DLD1 (cell line): ENCODE measurements at regions not wholly inside any gene's neighbourhood (a gene's known extent, or its start where the extent isn't known, plus 50 kb on each side); places are given as distances from the start of the nearest gene placed in this dataset.
"Not testable (repeated sequence)": the region's sequence is repeated elsewhere in the genome, so short reads cannot be mapped to it uniquely, and the experiment has no call there.

Experiments
- in situ Hi-C: cut with HindIII; loops from 2 replicates; pipeline ENCODE4 v1.10.0; 2017; ENCODE audit warnings: low sequenced_read_pairs

GRCh38 chr1:115457289-115457688 is 119.2 kb upstream of the NGF start:
- in situ Hi-C loops = loop anchor here (25.0 kb wide), 1 partner anchor 130 kb away; no protein-coding TSS in a partner anchor

GRCh38 chr1:115456441-115456961 is 118.5 kb upstream of the NGF start:
- in situ Hi-C loops = loop anchor here (25.0 kb wide), 1 partner anchor 131 kb away; no protein-coding TSS in a partner anchor

DNA sequence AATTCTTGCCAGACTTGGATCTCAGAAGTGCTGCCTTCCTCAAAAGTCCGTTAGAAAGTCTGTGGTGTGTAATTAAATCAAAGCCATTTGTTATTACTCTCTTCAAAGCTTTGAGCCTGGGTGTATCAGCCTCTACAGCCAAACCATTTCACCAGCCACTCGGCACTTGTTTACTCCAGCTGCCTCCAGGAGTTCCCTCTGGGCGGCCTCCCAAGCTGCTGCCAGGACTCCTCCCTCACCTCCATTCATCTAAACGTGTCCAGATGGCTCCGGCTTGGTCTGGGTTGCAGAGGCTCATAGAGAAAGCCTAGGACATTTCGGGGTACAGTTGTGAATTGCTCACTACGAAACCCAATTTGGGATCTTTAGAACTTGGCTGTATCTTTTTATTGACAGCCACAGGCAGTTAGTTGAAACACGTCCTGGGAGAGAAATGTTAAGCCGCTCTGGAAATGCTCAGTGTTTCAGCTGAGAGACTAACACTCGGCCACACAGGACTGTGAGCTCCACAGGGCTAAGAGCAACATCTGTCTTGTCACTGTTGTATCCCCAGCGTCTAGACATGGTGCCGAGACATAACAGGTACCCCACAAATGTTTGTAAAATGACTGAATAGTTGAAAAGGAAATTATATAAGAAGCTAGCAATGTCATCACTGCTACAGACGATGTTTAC is 116.9 kb upstream of the NGF start:
- in situ Hi-C loops = loop anchor here (25.0 kb wide), 1 partner anchor 132 kb away; no protein-coding TSS in a partner anchor

DNA sequence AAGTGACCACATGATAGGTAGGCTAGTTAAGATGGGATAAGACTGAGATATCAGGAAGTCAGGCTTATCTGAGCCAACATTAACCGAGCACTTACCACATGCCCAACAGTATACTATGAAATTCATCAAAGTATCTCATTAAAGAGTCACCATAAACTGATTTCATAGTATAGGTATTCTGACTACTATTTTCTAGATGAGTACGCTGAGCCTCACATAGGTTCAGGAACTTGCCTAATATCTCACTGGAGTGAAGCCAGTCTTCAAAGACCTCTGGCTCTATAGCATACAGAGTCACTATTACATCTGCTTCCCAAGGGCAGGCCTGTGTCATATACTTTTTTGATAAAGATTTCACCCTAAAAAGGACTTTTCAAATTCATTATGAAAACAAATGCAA is 115.6 kb upstream of the NGF start:
- in situ Hi-C loops = loop anchor here (25.0 kb wide), 1 partner anchor 134 kb away; no protein-coding TSS in a partner anchor

DNA sequence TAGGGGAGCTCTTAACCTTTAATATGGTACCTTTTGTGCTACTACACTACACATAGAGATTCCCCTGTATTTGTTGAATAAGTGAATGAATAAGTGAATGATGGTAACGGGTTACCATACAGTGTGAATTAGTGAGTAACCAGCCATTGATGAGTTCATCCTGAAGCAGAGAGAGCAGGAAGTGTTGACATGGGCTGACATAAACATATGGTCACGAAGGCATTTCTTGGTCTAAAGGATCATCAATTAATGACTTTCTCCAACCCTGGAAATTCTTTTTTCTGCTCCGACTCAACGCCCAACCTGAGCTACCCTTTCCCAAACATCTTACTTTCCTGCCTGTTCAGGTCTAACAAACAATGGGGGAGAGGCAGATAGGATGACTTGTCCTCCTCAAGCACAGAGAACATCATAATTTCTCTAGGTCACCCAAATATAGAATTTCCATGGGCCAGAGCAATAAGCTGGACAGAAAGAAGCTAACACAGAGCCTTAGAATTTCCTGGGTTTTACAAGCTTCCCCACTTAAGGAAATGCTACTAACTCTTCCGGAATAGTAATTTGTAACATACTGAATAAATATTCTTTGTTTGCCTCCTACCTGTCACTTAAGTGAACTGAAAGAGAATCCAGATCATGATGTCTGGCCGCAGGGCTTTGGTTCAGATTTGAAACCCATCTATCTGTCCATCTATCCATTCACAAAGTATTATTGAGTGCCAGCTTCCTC is 114.7 kb upstream of the NGF start:
- in situ Hi-C loops = loop anchor here (25.0 kb wide), 1 partner anchor 135 kb away; no protein-coding TSS in a partner anchor

DNA sequence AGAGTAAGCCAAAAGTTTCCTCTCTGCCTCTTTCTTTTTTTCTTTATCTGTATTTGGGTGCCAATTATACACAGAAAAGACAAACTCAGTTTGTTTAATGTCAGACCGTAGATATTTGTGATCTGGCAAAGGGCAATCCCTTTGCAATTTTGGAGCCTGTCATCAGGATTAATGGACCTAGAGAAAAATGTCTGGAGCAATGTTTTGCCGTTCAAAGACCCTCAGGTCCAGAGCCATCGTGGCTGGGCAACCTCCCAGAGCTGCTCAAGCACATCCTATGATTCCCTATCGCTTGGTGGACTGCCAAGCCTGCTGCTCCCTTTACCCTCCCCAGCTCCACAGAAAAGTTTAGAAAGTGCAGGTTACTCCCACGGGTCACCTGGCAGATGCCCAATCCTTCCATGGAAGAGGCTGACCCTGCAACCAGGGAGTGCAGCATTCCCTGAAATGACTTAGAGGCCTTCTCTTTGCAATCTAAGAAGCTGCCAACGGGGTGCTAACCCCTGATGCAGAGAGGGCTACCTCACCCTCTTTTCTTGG is 112.5 kb upstream of the NGF start:
- in situ Hi-C loops = loop anchor here (25.0 kb wide), 1 partner anchor 137 kb away; no protein-coding TSS in a partner anchor

- in situ Hi-C loops = no loop called here
Measured at GRCh38 chr1:115448282-115449044, 110.4 kb upstream of the NGF start.

GRCh38 chr1:115447672-115448071 is 109.6 kb upstream of the NGF start:
- in situ Hi-C loops = no loop called here

DNA sequence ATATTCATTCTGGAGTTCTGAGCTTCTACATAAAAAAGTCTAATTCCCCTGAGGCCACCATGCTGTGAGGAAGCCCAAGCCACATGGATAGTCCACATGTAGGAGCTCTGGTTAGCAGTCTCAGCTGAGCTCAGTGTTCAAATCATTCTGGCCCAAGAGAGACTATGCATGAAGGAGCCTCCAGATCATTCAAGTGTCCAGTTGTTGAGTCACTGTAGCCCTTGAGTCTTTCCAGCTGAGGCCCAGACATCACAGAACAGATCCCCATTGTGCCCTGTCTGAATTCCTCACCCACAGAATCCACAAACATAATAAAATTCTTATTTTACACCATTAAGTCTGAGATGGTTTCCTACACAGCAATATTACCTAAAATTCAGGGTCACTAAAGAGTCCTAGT is 107.0 kb upstream of the NGF start:
- in situ Hi-C loops = no loop called here

GRCh38 chr1:115440733-115441132 is 102.7 kb upstream of the NGF start:
- in situ Hi-C loops = no loop called here

- in situ Hi-C loops = not testable (repeated sequence)
Measured at GRCh38 chr1:115439520-115439919, 101.5 kb upstream of the NGF start.

DNA sequence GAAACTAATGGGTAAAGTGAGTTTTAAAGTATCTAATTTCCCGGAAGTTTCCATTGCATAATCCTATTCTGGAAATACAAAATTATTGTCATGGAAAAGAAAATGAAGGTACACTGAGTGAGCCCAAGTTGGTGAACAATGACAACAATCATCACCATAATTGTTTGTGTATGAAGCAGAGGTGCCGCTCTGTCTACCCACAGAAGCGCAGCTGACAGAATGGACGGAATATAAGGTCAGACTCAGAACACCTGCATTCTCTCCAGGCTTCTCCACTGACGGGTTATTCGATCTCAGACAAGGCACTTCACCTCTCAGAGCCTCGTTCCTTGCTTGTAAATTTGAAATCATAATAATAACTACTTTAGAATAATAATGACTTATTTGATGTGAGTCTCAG is 99.1 kb upstream of the NGF start:
- in situ Hi-C loops = no loop called here

- in situ Hi-C loops = no loop called here
Measured at GRCh38 chr1:115436596-115436995, 98.5 kb upstream of the NGF start.

GRCh38 chr1:115433483-115433882 is 95.4 kb upstream of the NGF start:
- in situ Hi-C loops = no loop called here

DNA sequence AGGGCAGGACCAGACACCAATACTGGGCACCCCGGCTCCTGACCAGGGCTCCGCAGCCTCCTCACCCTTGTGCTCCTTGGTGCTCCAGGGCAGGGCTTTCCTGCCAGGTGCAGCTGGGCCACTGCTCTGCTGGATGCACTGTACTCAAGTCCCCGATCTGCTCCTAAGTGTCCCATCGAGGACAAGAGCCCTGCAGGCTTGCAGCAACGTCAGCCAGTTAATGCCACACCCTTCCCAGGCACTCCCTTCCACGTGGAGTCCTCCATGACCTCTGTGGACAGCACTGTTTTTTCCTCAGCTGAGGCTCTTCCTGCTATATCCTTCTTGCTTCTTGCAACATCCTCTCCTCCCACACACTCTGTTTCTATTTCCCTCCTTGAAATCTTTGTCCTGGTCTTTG is 94.0 kb upstream of the NGF start:
- in situ Hi-C loops = no loop called here

DNA sequence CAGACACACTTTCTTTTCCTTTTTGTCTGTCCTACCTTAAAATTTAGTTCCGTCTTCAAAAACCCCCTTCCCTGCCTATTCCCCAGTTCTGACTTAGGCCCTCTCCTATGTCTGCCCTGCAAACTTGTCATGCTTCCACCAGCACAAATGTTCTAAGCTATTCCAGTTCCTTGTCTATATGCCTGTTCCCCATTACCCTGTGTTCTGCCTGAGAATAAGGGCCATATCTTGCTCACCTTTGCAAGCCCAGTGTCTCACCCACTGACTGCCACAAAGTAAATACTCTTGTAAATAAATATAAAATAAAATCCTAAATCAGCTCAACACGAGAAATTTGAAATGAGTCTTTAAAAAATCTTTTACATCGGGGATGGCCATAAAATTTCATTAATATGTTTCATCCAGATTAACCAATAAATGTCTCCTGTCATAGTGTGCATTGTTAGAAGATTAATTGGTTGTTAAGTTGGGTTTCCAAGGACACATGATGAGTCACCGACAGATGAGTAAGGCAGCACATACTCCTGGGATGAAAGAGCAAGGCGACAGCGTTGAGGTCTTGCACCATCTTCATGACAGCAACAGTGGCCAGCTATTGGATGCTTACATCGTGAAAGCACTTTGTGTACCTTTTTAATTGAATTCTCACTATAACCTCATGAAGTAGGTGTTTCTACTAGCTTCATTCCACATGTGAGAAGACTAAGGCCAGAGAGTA is 92.6 kb upstream of the NGF start:
- in situ Hi-C loops = no loop called here

- in situ Hi-C loops = no loop called here
Measured at GRCh38 chr1:115429884-115430283, 91.8 kb upstream of the NGF start.

- in situ Hi-C loops = no loop called here
Measured at GRCh38 chr1:115429241-115429640, 91.2 kb upstream of the NGF start.

- in situ Hi-C loops = no loop called here
Measured at GRCh38 chr1:115428676-115429075, 90.6 kb upstream of the NGF start.

DNA sequence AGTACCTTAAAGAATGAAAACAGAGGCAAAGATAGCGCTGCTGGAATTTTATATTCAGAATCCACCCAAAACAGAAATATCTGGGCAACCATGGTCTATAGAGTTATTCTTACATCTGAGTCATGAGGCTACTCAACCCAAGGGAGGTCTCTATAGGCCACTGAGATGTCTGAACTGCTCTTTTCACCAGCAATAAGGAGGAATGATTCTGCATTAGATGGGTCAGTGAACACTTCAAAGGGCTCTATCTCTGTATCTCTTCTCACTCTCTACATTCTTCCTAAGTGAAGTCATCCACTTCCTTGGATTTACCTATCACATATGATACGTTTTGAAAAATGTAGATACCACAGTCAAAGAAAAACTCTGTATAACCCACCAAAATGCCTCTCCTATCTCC is 90.2 kb upstream of the NGF start:
- in situ Hi-C loops = no loop called here
